Putamen (tissue), 1 donor: ENCODE measurements at regions not wholly inside any gene's neighbourhood (a gene's known extent, or its start where the extent isn't known, plus 50 kb on each side); places are given as distances from the start of the nearest gene placed in this dataset.
A peak's percentile ranks its signal among the peaks of the same experiment; 100 is the strongest.
"Not testable (repeated sequence)": the region's sequence is repeated elsewhere in the genome, so short reads cannot be mapped to it uniquely, and the experiment has no call there.

Experiments
- DNase-seq: peaks from one replicate; pipeline ENCODE4 v3.0.0-alpha.2; 2016; ENCODE audit warnings: low spot score

- no peak for DNase-seq
These were observed 957.3 kb downstream of the XPNPEP1 start for GRCh38 chr10:108966005-108966404.

- DNase-seq: no peak
These were observed 961.1 kb downstream of the XPNPEP1 start for GRCh38 chr10:108962172-108962571.

- DNase-seq: no peak
These were observed 965.6 kb downstream of the XPNPEP1 start for GRCh38 chr10:108957681-108958080.

GRCh38 chr10:108956149-108956548 is 967.2 kb downstream of the XPNPEP1 start:
- no peak for DNase-seq

GRCh38 chr10:108920029-108920428 is 1003.3 kb downstream of the XPNPEP1 start:
- not testable (repeated sequence) for DNase-seq

- DNase-seq: no peak
These were observed 1010.0 kb downstream of the XPNPEP1 start for GRCh38 chr10:108913300-108913699.

- peak; percentile 8 for DNase-seq
These were observed 1011.3 kb downstream of the XPNPEP1 start for GRCh38 chr10:108911814-108912541.

- no peak for DNase-seq
These were observed 1015.2 kb downstream of the XPNPEP1 start for GRCh38 chr10:108908096-108908495.

GRCh38 chr10:108905821-108906220 is 1017.5 kb downstream of the XPNPEP1 start:
- DNase-seq: no peak

- no peak for DNase-seq
These were observed 1018.1 kb downstream of the XPNPEP1 start for GRCh38 chr10:108905171-108905570.

GRCh38 chr10:108904163-108904838 is 1019.0 kb downstream of the XPNPEP1 start:
- DNase-seq: no peak

- DNase-seq: no peak
These were observed 1020.6 kb downstream of the XPNPEP1 start for GRCh38 chr10:108902619-108903285.

- no peak for DNase-seq
These were observed 1021.3 kb downstream of the XPNPEP1 start for GRCh38 chr10:108901781-108902618.

GRCh38 chr10:108899670-108900069 is 1023.6 kb downstream of the XPNPEP1 start:
- no peak for DNase-seq

GRCh38 chr10:108894402-108895301 is 1028.7 kb downstream of the XPNPEP1 start:
- DNase-seq: no peak

- no peak for DNase-seq
These were observed 1046.2 kb downstream of the XPNPEP1 start for GRCh38 chr10:108877095-108877561.

GRCh38 chr10:108872854-108873253 is 1050.5 kb downstream of the XPNPEP1 start:
- DNase-seq: no peak

GRCh38 chr10:108868881-108869280 is 1054.4 kb downstream of the XPNPEP1 start:
- peak; percentile 34 for DNase-seq

- DNase-seq: no peak
These were observed 1060.5 kb downstream of the XPNPEP1 start for GRCh38 chr10:108862676-108863350.

- no peak for DNase-seq
These were observed 1062.0 kb downstream of the XPNPEP1 start for GRCh38 chr10:108861181-108861754.
